GM18868 (cell line): ENCODE measurements at regions not wholly inside any gene's neighbourhood (a gene's known extent, or its start where the extent isn't known, plus 50 kb on each side); places are given as distances from the start of the nearest gene placed in this dataset.

Experiments used
- ATAC-seq: cut with Tn5 transposase; IDR thresholded peaks from one replicate; pipeline ENCODE4 v1.9.1; 2021; ENCODE audit warnings: mild to moderate bottlenecking, moderate library complexity; ENCODE audit not compliant: unreplicated experiment

DNA sequence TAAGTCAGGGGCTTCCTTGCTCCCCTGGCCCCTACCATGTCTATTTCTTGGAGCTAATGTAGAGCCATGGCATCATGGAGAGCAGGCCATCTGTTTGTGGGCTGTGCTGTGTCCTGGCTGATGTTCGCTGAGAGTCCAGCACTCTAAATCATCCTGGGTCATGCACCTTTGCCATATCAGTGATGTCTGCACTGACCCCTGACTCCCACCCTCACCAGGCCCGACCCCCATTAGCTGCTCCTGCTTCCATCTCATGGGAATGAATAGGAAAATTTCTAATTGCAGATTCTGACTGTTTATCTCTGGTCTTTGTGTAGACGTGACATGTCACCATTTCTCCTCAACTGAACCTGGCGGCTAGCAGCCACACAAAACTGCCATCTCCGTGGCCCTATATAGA lies 236.9 kb downstream of the NSG2 start:
- ATAC-seq: peak; percentile 10

DNA sequence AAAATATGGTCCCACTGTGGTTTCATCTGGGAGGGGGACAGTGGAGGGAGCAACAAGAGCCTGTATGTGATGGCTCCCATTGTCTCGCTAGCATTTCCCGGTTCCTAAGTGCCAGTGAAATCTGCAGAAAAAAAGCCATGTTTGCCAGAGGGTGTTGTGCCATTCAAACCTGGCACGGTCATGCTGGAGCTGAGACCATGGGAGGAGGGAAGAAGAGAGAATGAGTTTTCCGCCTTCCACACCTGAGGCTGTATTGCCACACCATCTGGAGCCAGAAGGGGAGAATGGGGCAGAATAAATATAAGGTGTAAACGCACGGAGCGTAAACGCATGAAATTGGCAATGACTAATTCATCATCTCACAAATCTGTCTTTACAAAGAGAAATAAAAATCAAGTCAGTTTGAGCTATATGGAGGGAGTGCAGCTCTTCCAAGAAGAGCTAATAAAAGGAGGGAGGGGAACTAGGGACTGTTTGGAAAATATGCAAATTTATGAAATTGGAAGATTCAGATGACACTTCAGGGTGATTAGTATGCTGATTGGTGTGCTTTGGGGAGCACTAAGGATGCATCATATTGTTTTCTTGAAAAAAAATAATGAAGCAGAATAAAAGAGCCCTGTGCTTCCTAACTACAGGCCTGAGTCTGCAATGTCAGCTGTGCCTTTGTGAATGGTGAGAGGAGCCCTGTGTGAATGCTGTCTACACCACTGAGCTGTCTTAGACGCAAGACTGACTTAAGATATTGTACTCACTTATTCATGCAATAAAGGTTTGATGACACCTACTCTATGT lies 237.9 kb downstream of the NSG2 start:
- ATAC-seq: no peak

DNA sequence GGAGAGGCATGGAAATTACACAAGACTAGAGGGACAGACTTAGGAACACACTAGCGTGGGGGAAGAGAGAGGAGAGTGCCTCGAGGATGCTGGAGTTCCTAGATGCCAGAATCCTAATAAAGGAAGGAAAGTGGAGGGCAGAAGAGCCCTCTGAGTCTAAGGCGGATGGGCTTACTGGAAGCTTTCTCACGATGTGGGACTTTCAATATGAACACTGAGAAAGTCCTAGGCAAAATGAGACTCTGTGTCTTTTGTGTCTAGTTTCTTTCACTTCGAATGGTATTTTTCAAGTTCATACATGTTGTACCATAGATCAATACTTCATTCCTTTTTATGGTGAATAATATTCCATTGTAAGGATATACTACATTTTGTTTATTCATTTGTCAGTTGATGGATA lies 239.4 kb downstream of the NSG2 start:
- ATAC-seq: no peak

DNA sequence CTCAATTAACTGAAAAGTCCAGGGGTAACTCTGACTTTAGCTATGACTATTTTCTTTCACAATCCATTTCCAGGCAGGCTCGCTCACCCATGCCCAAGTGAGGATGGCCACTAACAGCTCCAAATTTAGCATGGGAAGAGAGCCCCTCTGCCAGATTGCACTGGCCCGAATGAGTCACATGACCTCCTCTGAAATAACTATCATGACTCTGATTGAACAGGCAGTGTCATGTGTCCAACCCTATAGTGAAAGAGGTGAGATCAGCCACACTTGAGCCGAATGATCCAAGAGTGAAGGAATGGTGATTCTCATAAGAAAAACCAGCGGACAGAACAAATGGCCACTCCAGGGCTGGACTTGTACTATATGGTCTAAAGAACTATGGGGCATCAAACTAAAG lies 242.3 kb downstream of the NSG2 start:
- no peak for ATAC-seq

DNA sequence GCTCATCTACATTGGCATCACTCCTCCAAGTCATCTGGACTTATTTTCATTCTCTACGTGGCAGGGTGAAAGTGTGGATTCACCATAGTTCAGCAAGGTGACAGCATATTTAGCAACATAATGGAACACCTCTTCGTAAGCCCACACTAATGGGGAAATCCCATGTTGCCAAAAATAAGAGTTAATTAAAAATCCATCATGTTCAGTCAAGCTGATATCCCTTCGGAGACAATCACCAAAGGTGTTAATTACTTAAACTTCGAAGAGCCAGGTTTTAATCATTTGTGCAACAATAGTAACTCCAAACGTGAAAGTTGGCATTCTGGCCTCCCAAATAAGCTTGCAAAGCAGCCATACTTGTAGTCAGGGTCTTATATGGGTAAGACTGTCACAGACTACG lies 242.9 kb downstream of the NSG2 start:
- no peak for ATAC-seq

DNA sequence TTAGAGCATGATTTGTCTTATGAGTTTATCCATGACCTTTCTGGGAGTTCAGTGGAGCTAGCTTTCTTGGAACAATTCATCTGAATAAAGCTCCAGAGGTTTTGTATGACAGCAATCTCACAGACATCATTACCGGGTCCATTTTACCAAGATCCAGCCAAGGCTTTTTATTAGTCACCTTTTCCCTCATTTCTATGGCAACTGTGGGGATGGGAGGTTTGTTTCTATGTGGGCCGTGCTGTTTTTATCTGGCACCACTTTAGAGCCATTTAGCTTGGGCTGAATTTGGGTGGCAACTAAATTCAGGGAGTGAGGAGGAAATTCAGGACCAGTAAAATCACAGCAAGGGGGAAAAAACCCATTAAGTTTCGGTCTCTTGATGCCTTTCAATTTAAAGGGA lies 245.7 kb downstream of the NSG2 start:
- ATAC-seq: no peak

DNA sequence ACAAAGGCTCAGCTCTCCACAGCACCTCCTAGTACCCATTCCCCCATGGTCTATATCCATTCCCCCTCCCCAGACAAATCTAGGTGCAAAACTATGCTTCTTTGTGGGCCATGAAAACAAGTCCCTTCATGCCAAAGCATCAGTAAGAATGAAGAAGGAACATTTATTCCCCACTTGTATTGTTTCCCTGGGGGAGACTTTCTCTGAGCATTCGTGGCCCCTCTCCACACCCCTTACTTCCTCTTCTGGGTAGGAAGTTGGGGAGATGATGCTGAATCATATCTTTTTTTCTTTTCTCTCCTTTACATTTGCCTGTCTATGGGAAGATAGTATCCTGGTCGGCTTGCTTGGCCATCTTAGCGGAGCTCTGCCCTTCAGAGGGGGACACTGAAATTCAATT lies 246.8 kb downstream of the NSG2 start:
- ATAC-seq: no peak

DNA sequence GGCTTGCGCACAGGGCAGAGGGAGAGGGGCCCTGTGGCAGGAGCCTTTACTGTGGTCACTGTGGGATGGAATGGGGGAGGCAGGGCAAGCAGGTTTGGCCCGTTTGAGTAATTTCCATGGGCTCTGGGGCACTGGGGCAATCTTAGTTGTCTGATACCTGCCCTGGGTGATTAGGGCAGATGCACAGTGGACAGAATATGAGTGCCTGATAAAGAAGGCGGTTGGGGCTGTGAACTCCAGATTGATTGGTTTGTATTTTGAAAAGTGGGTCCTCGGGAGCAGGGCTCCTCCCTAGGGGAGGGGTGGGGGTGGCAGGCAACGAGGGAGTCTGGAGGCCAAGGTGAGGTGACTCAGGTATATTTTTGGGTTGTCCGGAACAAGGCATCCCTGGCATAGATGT lies 247.5 kb downstream of the NSG2 start:
- no peak for ATAC-seq

DNA sequence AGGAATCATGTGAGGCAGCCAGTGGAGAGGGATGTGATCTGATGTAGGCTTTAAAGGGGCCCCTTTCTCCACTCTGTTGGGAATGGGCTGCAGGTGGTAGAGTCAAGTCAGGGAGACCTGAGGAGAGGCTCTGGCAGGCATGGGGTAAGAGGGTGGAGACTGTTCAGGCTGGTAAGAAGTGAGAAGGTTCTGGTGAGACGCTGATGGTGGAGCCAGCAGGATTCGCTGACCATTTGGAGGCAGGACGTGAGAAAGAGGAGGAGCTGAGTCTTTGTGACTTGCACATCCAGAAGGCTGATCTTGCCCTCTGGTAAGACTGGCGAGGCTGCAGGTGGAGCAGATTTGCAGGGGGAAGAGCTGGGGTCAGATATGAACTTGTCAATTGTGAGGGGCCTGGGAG lies 248.0 kb downstream of the NSG2 start:
- ATAC-seq: no peak

DNA sequence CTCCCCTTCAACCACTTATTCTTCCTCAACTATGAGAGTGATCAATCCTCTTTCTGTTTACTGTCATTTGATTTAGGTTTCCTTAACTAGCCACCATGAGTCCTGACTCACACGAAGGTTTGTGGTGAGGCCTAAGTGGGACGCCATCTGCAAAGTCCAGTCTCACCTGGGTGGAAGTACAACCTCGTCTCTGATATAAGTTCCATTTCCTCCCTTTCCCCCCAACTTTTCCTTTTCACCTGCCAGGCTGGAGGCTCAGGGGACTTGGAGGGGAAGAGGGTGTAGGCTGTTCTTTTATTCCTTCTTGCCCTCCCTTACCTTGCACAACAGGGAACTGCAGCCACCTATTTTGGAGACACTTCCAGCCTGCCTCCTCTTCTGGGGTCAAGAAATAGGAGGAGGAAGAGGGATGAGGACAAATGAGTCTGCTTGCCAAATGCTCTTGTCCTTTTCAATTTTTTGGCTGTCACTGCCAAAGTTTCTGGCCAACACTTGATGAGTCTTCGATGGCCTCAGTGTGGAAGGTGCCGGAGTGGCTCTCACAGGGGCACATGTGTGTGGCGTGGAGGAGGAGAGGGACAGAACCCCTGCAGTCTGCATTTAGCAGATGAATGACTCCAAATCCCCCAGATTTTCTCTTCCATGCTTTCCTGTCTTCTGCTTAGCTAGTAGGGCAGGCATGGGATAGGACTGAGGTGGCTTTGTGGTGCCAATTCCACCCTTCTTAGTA lies 249.6 kb downstream of the NSG2 start:
- no peak for ATAC-seq

DNA sequence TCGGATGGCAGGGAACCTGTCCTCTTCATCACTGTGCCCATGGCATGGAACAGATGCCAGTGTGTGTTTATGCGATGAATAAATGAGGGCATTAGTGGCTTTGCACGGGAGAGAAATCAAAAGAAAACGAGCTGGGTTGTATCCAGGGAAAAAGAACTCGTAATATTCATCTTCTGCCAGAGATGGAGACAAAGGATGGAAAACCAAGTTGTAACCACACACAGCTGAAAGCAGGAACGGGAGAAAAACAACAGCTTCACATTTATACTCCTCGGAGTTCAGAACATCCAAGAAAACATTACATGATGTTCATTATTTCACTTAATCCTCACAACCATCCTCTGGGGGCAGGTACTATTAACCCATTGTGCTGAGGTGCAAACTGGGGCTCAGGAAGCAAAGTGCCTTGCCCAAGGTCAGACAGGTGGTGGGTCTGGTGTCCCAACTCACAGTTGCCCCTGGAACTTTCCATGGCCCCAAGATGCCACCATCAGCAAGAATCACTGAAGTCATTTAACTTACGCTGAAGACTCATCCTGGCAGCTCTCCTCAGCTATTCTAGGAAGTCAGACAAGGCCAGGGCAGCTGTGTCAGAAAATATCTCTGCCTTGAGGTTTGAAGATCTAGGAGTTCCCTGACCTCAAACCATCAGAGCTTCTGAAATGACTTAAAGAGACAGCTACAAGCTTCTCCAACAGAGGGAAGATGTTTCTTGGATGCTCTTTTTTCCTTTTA lies 250.4 kb downstream of the NSG2 start:
- ATAC-seq: no peak

DNA sequence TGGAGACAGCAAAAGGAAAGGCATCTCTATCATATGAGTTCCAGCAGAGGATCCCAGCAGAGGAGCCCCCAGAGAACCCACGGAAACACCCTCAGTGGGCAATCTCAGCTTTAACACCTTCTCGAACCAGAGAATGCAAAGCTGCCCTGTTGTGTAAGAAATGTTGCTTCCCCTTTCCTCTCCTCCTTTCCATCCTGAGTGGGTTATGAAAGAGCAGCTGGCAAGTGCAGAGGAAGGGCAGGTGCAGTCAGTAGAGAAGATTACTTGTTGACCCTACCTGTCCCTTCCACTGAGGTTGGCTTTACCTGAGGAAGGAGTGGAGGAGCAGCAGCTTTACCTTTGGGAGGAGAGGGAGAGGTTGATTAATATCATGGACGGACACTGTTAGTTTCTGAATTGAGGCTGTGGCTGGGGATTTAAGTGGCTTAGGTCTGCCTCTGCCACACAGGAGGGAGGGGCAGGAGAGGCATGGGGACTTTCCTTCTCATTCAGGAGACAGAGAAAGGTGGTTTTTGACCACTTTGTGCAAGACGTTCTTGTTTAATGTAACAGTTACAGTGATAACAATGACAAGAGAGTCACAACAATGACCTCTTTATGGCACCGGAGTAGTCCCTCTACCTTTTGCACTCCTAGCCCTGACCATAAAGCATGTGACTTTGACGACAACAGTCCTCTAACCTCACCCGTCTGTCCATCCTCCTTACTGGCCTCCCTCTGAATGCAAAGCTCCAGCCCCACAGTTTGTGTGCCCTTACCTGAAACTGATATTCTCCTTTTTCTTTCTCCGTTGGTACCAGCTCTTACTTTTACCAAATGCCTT lies 254.8 kb downstream of the NSG2 start:
- ATAC-seq: peak; percentile 84

DNA sequence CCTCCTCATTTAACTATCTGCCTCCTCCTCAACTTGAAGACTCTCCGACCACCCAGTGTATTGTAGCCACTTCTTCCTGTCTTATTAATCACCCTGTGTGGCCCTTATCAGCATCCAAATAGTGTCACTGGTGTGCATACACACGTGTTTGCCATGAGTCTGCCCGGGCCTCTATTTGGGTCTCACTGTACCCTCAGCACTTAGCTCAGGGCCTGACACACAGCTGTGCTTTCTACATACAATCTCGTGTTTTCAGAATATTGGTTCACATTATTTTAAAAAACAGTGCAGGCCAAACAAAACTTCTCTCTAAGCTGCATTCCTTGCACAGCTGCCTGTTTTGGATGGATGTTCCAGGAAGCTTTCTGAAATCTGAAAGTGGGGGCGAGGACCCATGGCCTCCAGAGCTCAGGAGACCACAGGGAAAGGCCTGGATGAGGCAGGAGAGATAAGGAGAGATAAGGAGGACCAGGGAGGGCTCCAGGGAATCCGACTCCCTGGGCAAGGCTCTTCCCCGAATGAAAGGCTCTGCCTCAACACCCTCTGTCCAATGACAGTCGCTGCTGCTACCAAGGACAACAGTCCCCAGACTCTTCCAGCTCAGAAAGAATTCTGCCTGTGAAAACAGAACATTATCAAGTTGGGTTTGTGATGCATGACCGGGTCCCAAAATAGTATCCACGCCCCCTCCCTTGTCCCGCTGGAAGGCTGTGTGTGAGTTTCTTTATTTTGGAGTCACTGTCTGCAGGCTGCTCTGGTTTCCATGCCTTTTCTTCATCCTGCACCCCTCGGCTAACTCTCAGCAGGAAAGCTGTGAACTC lies 255.6 kb downstream of the NSG2 start:
- ATAC-seq: peak; percentile 7

DNA sequence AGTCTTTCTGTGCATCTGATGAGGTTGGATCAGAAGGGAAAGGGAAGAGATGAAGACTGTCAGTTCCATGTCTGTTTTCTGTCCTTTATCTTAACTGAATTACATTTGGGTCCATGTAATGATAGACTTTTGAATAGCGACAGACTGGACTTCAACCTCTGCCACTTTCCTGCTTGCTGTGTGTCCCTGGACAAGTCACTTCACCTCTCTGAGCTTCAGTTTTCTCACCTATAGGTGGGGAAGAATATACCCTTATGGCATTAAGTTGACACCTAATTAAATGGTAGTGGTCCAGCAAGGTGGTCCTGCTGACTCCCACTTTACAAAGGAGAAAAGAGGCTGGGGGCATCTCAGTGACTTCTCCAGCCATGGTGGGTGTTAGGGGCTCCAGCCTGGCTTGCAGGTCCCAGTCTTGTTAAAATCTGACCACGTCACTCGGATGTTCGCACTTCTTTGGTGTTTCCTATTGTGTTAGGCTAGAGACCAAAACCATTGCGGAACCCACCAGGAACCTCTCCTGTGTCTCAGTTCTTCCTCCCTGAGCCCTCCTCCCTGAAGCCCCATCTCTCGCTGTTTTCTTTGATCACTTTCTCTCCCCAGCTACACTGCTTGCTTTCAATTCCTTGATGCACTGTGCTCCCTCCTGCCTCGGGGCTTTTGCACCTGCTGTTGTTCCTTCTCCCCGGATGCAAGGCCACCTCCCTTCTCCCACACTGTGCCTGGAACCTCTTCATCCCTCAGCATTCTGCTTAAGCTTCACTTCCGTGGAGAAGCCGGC lies 256.5 kb downstream of the NSG2 start:
- ATAC-seq: no peak

DNA sequence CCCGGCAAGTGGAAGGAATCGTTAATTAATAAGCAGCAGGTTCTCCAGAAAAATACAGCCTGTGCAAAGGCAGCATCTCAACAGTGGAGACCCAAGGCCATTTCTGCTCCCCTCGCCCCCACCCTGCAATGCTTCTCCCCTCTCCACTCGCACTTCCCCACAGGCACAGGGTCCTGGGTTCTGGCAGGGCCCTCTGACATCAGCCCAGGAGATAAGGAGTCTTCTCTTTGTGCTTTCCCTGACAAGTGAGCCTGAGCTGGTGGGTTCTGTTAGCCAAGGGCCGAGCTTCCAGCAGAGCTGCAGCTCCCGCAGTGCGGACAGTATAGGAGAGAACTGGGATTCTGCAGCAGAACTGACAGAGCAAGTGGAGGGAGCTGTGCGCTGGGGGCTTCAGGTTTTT lies 257.5 kb downstream of the NSG2 start:
- no peak for ATAC-seq

DNA sequence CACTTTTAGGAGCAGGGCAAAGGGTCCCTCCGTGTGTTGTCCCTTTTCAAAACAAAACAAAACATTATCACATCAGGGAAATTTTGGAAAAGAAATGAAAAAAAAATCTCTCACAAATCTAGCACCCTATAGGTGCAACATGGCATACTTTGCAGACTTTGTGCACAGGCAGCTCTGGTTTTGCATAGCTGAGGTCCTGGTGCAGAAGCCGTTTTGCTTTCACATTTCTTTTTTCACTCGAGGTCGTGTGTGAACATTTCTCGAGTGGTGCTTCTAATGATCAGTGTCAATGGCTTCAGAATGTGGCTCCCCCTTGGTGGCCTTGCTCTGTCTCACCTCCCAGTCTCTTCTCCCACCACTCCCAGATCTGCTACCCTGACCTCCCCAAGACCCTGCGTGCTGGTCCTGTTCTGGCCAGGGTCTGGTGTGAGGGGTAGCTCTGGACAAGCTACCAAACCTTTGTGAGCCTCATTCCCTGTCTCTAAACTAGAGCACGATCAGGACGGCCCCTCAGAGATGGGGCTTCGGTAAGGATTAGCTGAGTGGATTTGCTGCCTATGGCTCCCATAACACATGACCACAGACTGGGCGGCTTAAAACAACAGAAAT lies 258.0 kb downstream of the NSG2 start:
- no peak for ATAC-seq

DNA sequence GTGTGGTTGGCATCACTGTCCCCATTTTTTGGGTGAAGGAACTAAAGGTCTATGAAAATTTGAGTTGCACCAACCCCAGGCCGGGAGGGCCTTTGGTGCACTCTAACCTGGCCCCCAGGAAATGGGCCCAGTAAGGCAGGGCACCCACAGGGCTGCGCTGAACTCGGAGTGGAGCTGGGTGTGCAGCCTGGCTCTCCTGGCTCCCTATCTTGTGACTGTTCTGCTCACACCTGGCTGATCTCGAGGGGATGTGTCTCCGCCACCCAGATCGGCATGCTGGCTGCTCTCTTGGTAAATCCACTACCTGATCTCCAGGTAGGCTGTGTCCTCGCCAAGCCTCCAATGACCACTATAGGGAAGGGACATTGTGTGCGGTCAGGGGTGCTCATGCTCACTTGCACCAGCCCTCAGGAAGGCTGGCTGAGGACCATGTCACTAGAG lies 259.8 kb downstream of the NSG2 start:
- no peak for ATAC-seq

DNA sequence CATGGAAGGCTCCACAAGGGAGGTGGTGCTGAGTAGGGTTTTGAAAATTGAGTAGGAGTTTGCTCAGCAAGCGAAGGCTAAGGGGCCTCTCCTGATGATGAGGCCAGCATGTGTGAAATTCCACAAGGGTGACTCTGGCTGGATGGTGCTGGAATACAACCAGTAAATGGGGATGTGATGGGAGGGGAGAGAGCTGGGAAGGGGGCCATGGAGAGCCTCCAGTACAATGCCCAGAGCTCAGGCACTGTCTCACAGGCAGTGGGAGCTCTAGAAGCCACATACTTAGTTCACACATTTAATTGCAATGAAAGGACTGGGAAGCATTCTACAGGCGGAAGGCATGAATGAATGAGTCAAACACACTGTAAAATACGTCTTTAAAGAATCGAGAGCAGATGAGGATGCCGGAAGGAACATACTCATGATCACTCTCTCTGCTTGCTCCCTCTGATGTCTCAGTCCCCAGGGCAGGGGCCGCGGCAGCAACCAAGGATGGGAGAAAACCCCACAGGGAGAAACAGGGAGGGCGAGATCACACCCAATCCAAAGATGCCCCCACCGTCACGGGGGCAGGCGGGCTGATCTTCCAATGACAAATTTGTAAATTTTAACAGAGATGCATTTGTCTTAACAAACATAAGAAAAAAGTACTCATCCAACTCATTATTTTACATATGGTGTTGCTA lies 261.0 kb downstream of the NSG2 start:
- no peak for ATAC-seq
